HEK293 (cell line): ENCODE measurements at regions not wholly inside any gene's neighbourhood (a gene's known extent, or its start where the extent isn't known, plus 50 kb on each side); places are given as distances from the start of the nearest gene placed in this dataset.

Experiments used
- TF ChIP-seq, protein P1 (sequence below): fragments of 450-650 bp; formaldehyde crosslinking; IDR thresholded peaks from 2 replicates; pipeline ENCODE4 v1.5.1; 2016; ENCODE audit warnings: missing biosample characterization, missing genetic modification characterization
- TF ChIP-seq, protein P2 (sequence below): IDR thresholded peaks from 2 replicates; pipeline ENCODE4 v1.6.1; 2011; ENCODE audit warnings: mild to moderate bottlenecking, low read depth, low read length, borderline replicate concordance
- TF ChIP-seq, protein P3 (sequence below): sonication (generic); formaldehyde crosslinking; IDR thresholded peaks from 2 replicates; pipeline ENCODE4 v1.8.1; 2022; ENCODE audit warnings: mild to moderate bottlenecking, moderate library complexity, missing genetic modification reagents

DNA sequence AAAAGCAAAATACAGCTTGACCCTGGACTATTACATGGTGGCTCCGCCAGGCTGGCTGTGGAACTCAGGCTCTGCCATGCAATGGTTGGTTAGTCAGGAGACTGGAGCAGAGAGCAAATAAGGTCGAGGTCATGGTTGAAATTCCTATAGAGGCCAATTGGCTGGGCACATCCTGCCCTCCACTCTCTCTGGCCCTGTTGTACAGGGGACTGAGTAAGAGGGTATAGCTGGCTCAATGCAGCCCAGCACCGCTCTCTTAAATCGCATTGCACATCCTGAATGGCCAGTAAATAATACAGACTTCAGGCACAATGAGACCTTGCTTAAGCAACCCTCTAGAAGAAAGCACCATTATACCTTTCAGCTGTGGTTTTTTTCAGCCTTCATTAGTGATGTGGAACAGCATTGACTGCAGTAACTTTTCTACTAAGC lies 59.3 kb upstream of the PPP2R5A start:
- TF ChIP-seq, protein P1, sequence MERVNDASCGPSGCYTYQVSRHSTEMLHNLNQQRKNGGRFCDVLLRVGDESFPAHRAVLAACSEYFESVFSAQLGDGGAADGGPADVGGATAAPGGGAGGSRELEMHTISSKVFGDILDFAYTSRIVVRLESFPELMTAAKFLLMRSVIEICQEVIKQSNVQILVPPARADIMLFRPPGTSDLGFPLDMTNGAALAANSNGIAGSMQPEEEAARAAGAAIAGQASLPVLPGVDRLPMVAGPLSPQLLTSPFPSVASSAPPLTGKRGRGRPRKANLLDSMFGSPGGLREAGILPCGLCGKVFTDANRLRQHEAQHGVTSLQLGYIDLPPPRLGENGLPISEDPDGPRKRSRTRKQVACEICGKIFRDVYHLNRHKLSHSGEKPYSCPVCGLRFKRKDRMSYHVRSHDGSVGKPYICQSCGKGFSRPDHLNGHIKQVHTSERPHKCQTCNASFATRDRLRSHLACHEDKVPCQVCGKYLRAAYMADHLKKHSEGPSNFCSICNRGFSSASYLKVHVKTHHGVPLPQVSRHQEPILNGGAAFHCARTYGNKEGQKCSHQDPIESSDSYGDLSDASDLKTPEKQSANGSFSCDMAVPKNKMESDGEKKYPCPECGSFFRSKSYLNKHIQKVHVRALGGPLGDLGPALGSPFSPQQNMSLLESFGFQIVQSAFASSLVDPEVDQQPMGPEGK, result no peak
- TF ChIP-seq, protein P2, sequence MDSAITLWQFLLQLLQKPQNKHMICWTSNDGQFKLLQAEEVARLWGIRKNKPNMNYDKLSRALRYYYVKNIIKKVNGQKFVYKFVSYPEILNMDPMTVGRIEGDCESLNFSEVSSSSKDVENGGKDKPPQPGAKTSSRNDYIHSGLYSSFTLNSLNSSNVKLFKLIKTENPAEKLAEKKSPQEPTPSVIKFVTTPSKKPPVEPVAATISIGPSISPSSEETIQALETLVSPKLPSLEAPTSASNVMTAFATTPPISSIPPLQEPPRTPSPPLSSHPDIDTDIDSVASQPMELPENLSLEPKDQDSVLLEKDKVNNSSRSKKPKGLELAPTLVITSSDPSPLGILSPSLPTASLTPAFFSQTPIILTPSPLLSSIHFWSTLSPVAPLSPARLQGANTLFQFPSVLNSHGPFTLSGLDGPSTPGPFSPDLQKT, result no peak
- TF ChIP-seq, protein P3, sequence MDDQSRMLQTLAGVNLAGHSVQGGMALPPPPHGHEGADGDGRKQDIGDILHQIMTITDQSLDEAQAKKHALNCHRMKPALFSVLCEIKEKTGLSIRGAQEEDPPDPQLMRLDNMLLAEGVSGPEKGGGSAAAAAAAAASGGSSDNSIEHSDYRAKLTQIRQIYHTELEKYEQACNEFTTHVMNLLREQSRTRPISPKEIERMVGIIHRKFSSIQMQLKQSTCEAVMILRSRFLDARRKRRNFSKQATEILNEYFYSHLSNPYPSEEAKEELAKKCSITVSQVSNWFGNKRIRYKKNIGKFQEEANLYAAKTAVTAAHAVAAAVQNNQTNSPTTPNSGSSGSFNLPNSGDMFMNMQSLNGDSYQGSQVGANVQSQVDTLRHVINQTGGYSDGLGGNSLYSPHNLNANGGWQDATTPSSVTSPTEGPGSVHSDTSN, result no peak
